HEK293 (cell line): ENCODE measurements at regions not wholly inside any gene's neighbourhood (a gene's known extent, or its start where the extent isn't known, plus 50 kb on each side); places are given as distances from the start of the nearest gene placed in this dataset.

Source experiments
- CTCF ChIA-PET: fragments of 350-600 bp; formaldehyde crosslinking; extraction: SDS; loops from one replicate; lab custom pipeline; 2021; ENCODE audit warnings: antibody characterized with exemption; lab: Yijun Ruan, JAX
- POLR2A ChIA-PET: fragments of 300-600 bp; formaldehyde crosslinking; extraction: SDS; loops from one replicate; lab custom pipeline; 2020; ENCODE audit warnings: antibody characterized with exemption, inconsistent platforms; lab: Yijun Ruan, JAX
- H3K27ac ChIP-seq: fragments of 200-500 bp; sonication (Bioruptor generic); 2 replicates; pipeline ENCODE4 v1.5.1; 2014; ENCODE audit warnings: low read depth, low read length, control low read depth, inconsistent platforms; ENCODE audit errors: extremely low read depth
- H3K36me3 ChIP-seq, 2 experiments: fragments of 200-500 bp in 1 of 2; sonication (Bioruptor generic) in 1 of 2; 1 replicate in 1 of 2; 2 replicates in 1 of 2; pipeline ENCODE4 v1.5.1; 2014 to 2017; ENCODE audit warnings: inconsistent platforms in 2 of 2, low read length in 2 of 2; ENCODE audit not compliant: control insufficient read depth in 2 of 2, insufficient read depth in 1 of 2
- H3K4me1 ChIP-seq: fragments of 200-500 bp; sonication (Bioruptor generic); 2 replicates; pipeline ENCODE4 v1.5.1; 2014; ENCODE audit warnings: mild to moderate bottlenecking, low read length, inconsistent platforms; ENCODE audit not compliant: control insufficient read depth, insufficient read depth
- H3K4me3 ChIP-seq: 2 replicates; pipeline ENCODE4 v1.5.1; 2011; ENCODE audit warnings: low read depth, mild to moderate bottlenecking, control low read depth, low read length, moderate library complexity
- H3K9me3 ChIP-seq: fragments of 200-500 bp; sonication (Bioruptor generic); 2 replicates; pipeline ENCODE4 v1.5.1; 2014; ENCODE audit warnings: low read depth, low read length, inconsistent platforms; ENCODE audit not compliant: control insufficient read depth, insufficient read depth
- BCL11A ChIP-seq: fragments of 450-650 bp; formaldehyde crosslinking; IDR thresholded peaks from 2 replicates; pipeline ENCODE4 v1.5.1; 2016; ENCODE audit warnings: low read depth, missing biosample characterization, missing genetic modification characterization
- EGR2 ChIP-seq: fragments of 450-650 bp; formaldehyde crosslinking; IDR thresholded peaks from 2 replicates; pipeline ENCODE4 v1.5.1; 2016; ENCODE audit warnings: low read depth, missing biosample characterization, missing genetic modification characterization
- HOXD13 ChIP-seq: sonication (generic); formaldehyde crosslinking; IDR thresholded peaks from 2 replicates; pipeline ENCODE4 v1.8.0; 2022; ENCODE audit warnings: missing genetic modification reagents, borderline replicate concordance
- KLF16 ChIP-seq: fragments of 450-650 bp; formaldehyde crosslinking; IDR thresholded peaks from 2 replicates; pipeline ENCODE4 v1.5.1; 2017; ENCODE audit warnings: missing biosample characterization, missing genetic modification characterization
- KLF8 ChIP-seq: fragments of 450-650 bp; formaldehyde crosslinking; IDR thresholded peaks from 2 replicates; pipeline ENCODE4 v1.5.1; 2016; ENCODE audit warnings: missing biosample characterization, missing genetic modification characterization
- MEIS1 ChIP-seq: sonication (generic); formaldehyde crosslinking; IDR thresholded peaks from 2 replicates; pipeline ENCODE4 v1.8.1; 2022; ENCODE audit warnings: missing genetic modification reagents, mild to moderate bottlenecking, borderline replicate concordance
- OSR2 ChIP-seq: fragments of 450-650 bp; formaldehyde crosslinking; IDR thresholded peaks from 2 replicates; pipeline ENCODE4 v1.5.1; 2016; ENCODE audit warnings: missing biosample characterization, missing genetic modification characterization
- SCRT1 ChIP-seq: fragments of 450-650 bp; formaldehyde crosslinking; IDR thresholded peaks from 2 replicates; pipeline ENCODE4 v1.5.1; 2016; ENCODE audit warnings: missing biosample characterization, missing genetic modification characterization, borderline replicate concordance
- SETDB1 ChIP-seq: IDR thresholded peaks from one replicate; pipeline ENCODE4 v1.6.1; 2017; ENCODE audit warnings: mild to moderate bottlenecking, low read length, moderate library complexity, mixed read lengths; ENCODE audit not compliant: insufficient read length
- YY2 ChIP-seq: fragments of 450-650 bp; formaldehyde crosslinking; IDR thresholded peaks from 2 replicates; pipeline ENCODE4 v1.5.1; 2016; ENCODE audit warnings: missing biosample characterization, missing genetic modification characterization
- ZBTB1 ChIP-seq: fragments of 450-650 bp; formaldehyde crosslinking; IDR thresholded peaks from 2 replicates; pipeline ENCODE4 v1.5.1; 2016; ENCODE audit warnings: missing biosample characterization, missing genetic modification characterization
- ZBTB21 ChIP-seq: fragments of 450-650 bp; formaldehyde crosslinking; IDR thresholded peaks from 2 replicates; pipeline ENCODE4 v1.5.1; 2017; ENCODE audit warnings: missing biosample characterization, missing genetic modification characterization
- ZEB2 ChIP-seq: fragments of 450-650 bp; formaldehyde crosslinking; IDR thresholded peaks from 2 replicates; pipeline ENCODE4 v1.5.1; 2016; ENCODE audit warnings: missing biosample characterization, missing genetic modification characterization
- ZNF112 ChIP-seq: fragments of 450-650 bp; formaldehyde crosslinking; IDR thresholded peaks from 2 replicates; pipeline ENCODE4 v1.5.0; 2017; ENCODE audit warnings: missing biosample characterization, missing genetic modification characterization
- ZNF16 ChIP-seq: fragments of 450-650 bp; formaldehyde crosslinking; IDR thresholded peaks from 2 replicates; pipeline ENCODE4 v1.5.1; 2016; ENCODE audit warnings: low read depth, missing biosample characterization, missing genetic modification characterization
- ZNF341 ChIP-seq: fragments of 450-650 bp; formaldehyde crosslinking; IDR thresholded peaks from 2 replicates; pipeline ENCODE4; 2016; ENCODE audit warnings: low read depth, missing biosample characterization, missing genetic modification characterization
- ZNF626 ChIP-seq: fragments of 450-650 bp; sonication (Bioruptor Pico); formaldehyde crosslinking; IDR thresholded peaks from 2 replicates; pipeline ENCODE4 v1.5.1; 2018; ENCODE audit warnings: missing biosample characterization, missing genetic modification characterization, inconsistent platforms
- ZNF670 ChIP-seq: fragments of 450-650 bp; formaldehyde crosslinking; IDR thresholded peaks from 2 replicates; pipeline ENCODE4 v1.5.1; 2016; ENCODE audit warnings: missing biosample characterization, missing genetic modification characterization, low read depth
- ZNF704 ChIP-seq: fragments of 450-650 bp; formaldehyde crosslinking; IDR thresholded peaks from 2 replicates; pipeline ENCODE4 v1.5.1; 2016; ENCODE audit warnings: missing biosample characterization, missing genetic modification characterization
- TF ChIP-seq, protein P1 (sequence below): fragments of 450-650 bp; formaldehyde crosslinking; IDR thresholded peaks from 2 replicates; pipeline ENCODE4 v1.5.1; 2016; ENCODE audit warnings: missing biosample characterization, missing genetic modification characterization
- TF ChIP-seq, protein P2 (sequence below): fragments of 450-650 bp; formaldehyde crosslinking; IDR thresholded peaks from 2 replicates; pipeline ENCODE4 v1.5.1; 2016; ENCODE audit warnings: missing biosample characterization, missing genetic modification characterization
- TF ChIP-seq, protein P3 (sequence below): fragments of 450-650 bp; formaldehyde crosslinking; IDR thresholded peaks from 2 replicates; pipeline ENCODE4 v1.5.1; 2016; ENCODE audit warnings: missing biosample characterization, missing genetic modification characterization, low read depth

DNA sequence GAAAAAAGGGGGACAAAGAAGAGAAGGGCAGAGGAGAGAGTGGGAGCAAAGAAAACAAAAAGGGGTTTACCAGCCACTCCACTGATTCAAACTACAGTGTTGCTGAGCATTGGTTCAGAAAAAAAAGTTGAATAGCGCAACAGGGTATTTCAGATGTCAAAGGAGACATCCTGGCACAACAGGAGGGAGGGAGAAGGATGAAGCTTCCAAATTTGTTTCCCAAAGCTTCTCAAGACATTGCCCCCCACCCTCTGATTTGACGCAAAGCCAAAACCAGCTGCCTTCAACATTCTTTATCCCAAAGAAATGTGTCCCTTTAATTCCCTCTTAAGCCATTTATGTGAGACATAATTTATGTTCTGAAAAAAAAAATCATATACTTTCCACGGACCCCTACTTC is 105.5 kb upstream of the TNC start:
- H3K4me3 ChIP-seq: no peak overlapping the region
- ChIA-PET CTCF (interaction anchor here (0.8 kb wide), 1 partner anchor 103 kb away, joined by 3 read pairs; no protein-coding TSS in a partner anchor), POLR2A (no interaction called here)
- H3K36me3 ChIP-seq: no peaks in the 10 kb centered on the region
- no peaks in the 10 kb centered on the region for H3K4me1 ChIP-seq
- TF ChIP-seq YY2 (tag by site-specific recombination): no peak
- TF ChIP-seq, protein P1, sequence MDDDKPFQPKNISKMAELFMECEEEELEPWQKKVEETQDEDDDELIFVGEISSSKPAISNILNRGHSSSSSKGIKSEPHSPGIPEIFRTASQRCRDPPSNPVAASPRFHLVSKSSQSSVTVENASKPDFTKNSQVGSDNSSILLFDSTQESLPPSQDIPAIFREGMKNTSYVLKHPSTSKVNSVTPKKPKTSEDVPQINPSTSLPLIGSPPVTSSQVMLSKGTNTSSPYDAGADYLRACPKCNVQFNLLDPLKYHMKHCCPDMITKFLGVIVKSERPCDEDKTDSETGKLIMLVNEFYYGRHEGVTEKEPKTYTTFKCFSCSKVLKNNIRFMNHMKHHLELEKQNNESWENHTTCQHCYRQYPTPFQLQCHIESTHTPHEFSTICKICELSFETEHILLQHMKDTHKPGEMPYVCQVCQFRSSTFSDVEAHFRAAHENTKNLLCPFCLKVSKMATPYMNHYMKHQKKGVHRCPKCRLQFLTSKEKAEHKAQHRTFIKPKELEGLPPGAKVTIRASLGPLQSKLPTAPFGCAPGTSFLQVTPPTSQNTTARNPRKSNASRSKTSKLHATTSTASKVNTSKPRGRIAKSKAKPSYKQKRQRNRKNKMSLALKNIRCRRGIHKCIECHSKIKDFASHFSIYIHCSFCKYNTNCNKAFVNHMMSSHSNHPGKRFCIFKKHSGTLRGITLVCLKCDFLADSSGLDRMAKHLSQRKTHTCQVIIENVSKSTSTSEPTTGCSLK: no peak
- no peak for TF ChIP-seq ZNF16 (tag by site-specific recombination)
- no peak for TF ChIP-seq ZNF670 (tag by site-specific recombination)
- no peak for TF ChIP-seq OSR2 (tag by site-specific recombination)
- TF ChIP-seq ZEB2 (tag by site-specific recombination): no peak
- TF ChIP-seq ZNF341 (tag by site-specific recombination): no peak
- no peak for TF ChIP-seq SETDB1
- no peak for TF ChIP-seq BCL11A (tag by site-specific recombination)
- no peak overlapping the region for H3K27ac ChIP-seq
- no peaks in the 10 kb centered on the region for H3K9me3 ChIP-seq

- H3K4me3 ChIP-seq: no peak overlapping the region
- no peaks in the 10 kb centered on the region for H3K4me1 ChIP-seq
- ChIA-PET CTCF (no interaction called here), POLR2A (no interaction called here)
- no peaks in the 10 kb centered on the region for H3K36me3 ChIP-seq
- no peaks in the 10 kb centered on the region for H3K9me3 ChIP-seq
- no peak for TF ChIP-seq ZBTB21 (tag by site-specific recombination)
- TF ChIP-seq ZNF670 (tag by site-specific recombination): no peak
- TF ChIP-seq, protein P2, sequence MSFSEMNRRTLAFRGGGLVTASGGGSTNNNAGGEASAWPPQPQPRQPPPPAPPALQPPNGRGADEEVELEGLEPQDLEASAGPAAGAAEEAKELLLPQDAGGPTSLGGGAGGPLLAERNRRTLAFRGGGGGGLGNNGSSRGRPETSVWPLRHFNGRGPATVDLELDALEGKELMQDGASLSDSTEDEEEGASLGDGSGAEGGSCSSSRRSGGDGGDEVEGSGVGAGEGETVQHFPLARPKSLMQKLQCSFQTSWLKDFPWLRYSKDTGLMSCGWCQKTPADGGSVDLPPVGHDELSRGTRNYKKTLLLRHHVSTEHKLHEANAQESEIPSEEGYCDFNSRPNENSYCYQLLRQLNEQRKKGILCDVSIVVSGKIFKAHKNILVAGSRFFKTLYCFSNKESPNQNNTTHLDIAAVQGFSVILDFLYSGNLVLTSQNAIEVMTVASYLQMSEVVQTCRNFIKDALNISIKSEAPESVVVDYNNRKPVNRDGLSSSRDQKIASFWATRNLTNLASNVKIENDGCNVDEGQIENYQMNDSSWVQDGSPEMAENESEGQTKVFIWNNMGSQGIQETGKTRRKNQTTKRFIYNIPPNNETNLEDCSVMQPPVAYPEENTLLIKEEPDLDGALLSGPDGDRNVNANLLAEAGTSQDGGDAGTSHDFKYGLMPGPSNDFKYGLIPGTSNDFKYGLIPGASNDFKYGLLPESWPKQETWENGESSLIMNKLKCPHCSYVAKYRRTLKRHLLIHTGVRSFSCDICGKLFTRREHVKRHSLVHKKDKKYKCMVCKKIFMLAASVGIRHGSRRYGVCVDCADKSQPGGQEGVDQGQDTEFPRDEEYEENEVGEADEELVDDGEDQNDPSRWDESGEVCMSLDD (tag by site-specific recombination): no peak
- TF ChIP-seq MEIS1 (CRISPR knock-in tag): no peak
- TF ChIP-seq EGR2 (tag by site-specific recombination): no peak
- TF ChIP-seq ZNF112: no peak
- TF ChIP-seq ZNF704 (tag by site-specific recombination): no peak
- TF ChIP-seq, protein P3, sequence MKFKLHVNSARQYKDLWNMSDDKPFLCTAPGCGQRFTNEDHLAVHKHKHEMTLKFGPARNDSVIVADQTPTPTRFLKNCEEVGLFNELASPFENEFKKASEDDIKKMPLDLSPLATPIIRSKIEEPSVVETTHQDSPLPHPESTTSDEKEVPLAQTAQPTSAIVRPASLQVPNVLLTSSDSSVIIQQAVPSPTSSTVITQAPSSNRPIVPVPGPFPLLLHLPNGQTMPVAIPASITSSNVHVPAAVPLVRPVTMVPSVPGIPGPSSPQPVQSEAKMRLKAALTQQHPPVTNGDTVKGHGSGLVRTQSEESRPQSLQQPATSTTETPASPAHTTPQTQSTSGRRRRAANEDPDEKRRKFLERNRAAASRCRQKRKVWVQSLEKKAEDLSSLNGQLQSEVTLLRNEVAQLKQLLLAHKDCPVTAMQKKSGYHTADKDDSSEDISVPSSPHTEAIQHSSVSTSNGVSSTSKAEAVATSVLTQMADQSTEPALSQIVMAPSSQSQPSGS (tag by site-specific recombination): no peak
- TF ChIP-seq ZBTB1: no peak
- no peak for TF ChIP-seq KLF8 (tag by site-specific recombination)
- no peak for TF ChIP-seq HOXD13 (CRISPR knock-in tag)
- TF ChIP-seq ZNF626 (tag by site-specific recombination): no peak
- no peak for TF ChIP-seq SCRT1 (tag by site-specific recombination)
- no peak for TF ChIP-seq KLF16
- no peak for TF ChIP-seq YY2 (tag by site-specific recombination)
- no peak overlapping the region for H3K27ac ChIP-seq
Measured at GRCh38 chr9:115225459-115226116, 107.6 kb upstream of the TNC start.
